GM10266 (cell line): ENCODE measurements at regions not wholly inside any gene's neighbourhood (a gene's known extent, or its start where the extent isn't known, plus 50 kb on each side); places are given as distances from the start of the nearest gene placed in this dataset.

Experiments used
- DNase-seq: peaks from one replicate; pipeline ENCODE4 v3.0.0; 2012; ENCODE audit errors: extremely low spot score
- CTCF ChIP-seq: IDR thresholded peaks from 2 replicates; pipeline ENCODE4 v1.5.1; 2012; ENCODE audit warnings: mild to moderate bottlenecking, low read depth; ENCODE audit not compliant: control insufficient read depth, insufficient read depth; ENCODE audit errors: missing control alignments

DNA sequence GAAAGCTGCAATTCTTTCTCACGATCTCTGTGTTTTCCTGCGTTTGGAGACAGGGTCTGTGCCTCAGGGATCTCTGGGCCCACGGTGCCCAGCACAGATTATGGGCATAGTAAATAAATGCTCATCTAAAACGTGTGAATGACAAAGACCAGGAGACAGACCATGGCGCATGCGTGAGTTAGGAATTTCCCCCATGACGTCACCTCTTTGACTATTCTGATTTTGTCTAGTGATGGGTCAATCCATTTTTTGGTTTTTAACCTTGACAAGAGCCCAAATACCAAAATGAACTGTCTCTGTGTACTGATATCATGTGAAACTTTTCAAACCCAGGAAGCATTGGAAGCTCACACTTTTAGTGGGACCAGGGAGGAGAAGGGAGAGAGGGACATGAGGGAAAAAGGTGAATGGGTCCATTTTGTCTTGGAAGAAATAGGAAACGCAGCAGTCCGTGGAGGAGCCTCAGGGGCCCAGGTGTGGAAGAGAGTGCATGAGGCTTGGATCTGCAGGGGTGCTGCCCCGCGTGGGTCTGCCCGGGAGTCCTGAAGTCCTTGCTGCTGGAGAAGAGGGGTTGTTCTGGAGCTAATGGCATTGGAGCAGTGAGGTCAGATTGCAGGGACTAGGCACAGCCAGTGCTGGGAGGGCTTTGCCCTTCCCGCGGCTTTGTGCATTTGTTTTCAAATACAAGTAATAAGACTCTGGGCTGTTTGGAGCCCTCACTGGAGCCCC is 172.2 kb downstream of the ASB1 start:
- DNase-seq = no peak
- no peak for TF ChIP-seq CTCF

GRCh38 chr2:238599549-238600505 is 173.1 kb downstream of the ASB1 start:
- no peak for DNase-seq
- TF ChIP-seq CTCF = no peak

DNA sequence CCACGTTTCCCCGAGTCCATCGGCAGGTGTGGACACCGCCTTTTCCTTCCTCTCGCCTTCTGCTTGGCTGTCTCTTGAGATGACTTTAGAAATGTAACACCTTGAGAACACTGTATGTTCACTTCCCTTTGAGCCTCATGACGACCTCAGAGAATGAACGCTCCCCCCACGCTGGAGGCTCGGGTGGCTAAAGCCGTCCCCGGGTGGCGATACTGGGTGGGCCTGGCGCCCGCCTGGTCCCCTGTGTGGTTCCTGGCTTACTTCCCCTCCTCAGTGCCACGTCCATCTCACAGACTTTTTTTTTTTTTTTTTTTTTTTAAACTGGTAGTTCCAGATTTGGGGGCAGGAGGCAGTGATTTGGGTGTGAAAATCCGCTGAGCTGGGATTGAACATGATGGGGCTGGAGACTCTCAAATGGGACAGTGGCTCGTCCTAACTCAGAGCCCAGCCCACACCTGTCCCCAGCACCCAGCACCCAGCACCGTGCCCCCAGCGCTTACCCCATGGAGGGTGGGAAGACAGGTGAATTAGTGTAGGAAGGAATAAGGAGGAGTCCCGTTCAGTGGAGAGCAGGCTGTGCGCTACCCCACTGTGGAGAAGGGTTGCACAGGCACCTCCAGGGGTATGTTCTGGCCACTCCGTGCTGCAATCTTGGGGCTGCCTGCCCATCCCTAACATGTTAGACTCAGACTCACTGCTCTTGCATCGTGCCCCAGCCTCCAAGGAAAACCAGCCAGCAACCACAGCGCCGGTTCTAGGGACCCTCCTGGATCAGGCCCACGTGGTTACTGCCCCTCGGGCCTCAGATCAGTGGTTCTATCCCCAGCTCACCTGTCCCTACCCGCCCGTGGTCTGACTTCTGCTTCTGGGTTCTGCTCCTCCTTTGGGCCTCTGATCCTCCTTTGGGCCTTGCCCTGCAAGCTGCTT is 174.0 kb downstream of the ASB1 start:
- no peak for TF ChIP-seq CTCF
- DNase-seq = no peak

DNA sequence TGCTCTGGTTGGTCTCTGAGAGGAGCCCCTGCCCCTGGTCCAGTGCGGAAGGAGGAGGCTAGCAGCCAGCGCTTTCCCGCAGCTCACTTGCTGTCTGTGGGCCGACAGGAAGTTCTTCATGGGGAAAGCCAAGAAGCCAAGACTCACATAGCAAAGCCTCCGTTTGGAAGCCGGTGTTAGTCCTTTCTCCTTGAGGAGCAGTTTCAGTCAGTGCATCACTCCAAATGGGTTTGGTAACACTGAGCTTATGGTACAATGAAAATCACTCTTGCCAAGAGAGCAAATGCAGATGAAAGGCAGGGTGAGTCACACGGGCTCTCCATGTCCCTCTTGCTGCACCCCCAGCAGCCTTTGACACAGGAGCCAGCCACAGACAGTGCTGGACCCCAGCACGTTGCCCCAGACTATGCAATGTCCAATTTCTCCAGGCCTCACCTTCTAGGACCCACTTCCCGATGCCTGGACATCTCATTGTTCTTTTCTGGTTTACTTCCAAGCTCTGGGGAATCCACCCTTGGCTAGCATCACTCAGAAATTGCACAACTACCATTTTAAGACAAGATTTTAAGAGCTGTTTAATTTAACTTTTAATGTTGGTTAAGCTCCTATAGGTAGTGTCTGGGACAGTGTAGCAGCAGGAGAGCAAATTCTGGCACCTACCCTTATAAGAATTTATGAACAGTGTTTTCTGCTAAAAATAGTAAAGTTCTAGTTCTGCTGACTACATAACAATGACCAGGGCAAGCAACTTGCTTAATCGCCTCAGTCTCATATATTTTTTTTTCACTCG is 174.9 kb downstream of the ASB1 start:
- TF ChIP-seq CTCF = no peak
- DNase-seq = no peak

GRCh38 chr2:238602223-238602960 is 175.7 kb downstream of the ASB1 start:
- TF ChIP-seq CTCF = no peak
- no peak for DNase-seq

DNA sequence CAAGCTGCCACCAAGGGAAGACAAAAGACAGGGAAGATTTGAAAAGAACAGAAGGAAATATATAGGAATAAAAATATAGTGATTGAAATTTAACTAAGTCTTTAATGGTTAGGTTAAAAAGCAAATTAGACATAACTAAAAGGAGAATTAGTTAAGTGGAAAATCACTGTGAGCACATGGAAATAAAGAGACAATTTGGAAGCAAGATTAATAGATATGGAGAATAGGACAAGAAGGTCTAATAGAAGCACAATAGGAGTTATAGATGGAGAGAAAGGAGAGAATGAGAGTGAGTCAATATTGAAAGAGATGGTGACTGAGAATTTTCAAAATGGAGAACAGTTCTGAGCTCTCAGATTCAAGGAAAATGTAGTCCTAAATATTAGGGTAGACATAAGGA is 176.9 kb downstream of the ASB1 start:
- no peak for TF ChIP-seq CTCF
- DNase-seq = no peak
